GM18858 (cell line): ENCODE measurements at regions not wholly inside any gene's neighbourhood (a gene's known extent, or its start where the extent isn't known, plus 50 kb on each side); places are given as distances from the start of the nearest gene placed in this dataset.

Experiments
- ATAC-seq: cut with Tn5 transposase; IDR thresholded peaks from one replicate; pipeline ENCODE4 v1.9.1; 2021; ENCODE audit not compliant: unreplicated experiment

DNA sequence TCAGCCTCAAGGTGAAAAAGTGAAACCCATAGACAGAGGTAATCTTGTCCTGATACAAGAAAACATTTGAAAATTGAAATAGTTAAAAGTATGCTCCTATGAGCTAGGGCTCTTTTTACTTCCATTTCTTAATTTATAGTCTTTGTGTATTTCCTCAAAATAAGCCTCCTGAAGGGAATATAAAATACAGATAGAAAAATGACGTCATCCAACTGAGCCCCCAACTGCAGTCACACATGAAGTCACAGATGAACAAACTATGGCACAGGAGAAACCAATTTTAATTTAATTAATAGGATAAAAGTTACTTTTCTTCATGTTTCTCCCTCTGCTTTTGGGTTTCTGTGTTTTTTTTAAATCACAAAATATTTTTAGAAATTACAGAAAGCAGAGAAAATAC lies 280.3 kb downstream of the HTR7 start:
- ATAC-seq: no peak

DNA sequence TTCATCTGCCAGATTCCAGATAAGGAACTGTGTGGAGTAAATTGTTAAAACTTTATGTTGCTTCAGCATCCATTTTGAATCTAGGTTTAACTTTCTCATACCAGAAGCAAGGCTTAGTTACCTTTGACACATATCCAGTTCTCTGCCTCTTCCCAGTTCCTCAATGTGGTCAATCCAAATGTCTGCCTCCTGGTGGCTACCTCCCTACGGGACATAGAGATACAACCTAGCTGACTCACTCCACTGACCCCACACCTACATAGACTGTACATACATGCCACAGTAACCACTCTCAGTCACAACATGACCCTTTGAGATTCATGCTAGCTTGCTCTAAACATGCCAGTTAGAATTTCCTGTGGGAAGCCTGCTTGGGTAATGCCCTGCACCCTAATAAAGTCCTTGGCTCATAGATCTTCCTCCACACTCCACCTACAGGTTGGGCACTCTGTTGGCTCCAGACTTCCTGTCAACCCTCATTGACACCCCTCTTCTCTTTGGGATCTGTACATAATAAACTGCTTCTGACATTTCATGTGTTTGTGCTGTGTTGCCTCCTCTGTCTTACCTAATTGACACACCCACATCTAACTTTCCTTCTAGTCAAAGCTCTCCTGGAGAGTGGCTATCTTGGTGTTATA lies 278.1 kb downstream of the HTR7 start:
- ATAC-seq: no peak

DNA sequence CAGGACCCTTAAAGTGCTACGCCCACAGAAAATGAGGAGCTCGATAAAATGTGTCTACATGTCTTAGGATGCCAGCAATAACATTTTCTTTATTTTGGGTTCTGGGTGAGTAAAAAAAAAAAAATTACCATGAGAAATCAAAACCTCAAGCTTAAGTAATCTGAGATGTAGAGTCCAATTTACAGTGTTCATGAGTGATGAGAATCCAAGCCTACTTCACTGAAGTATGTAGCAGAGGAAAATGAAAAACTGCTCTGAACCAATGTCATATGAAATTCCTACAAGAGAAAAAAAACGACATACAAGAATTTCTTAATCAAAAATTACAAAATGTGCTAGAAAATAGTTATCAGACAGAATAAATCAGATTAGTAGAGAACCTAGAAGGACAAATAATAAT lies 274.4 kb downstream of the HTR7 start:
- ATAC-seq: no peak

DNA sequence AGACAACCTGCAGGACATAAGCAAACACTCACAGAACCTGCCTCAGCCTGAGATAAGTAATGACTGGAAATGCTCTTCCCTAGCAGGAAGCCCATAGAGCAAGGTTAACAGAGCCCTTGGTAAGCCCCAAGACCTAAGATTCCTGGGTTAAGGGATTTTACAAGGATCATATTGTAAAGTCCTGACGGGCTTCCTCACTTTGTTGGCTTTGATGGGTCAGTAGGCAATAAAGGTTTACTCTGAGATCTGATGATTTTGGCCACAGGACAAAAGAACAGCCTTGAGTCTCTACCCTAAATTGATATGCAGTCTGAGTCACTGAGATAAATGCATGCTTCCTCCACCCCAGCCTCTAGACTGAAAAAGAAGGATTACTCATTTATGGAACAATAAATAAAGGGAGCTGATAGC lies 270.8 kb downstream of the HTR7 start:
- ATAC-seq: no peak

DNA sequence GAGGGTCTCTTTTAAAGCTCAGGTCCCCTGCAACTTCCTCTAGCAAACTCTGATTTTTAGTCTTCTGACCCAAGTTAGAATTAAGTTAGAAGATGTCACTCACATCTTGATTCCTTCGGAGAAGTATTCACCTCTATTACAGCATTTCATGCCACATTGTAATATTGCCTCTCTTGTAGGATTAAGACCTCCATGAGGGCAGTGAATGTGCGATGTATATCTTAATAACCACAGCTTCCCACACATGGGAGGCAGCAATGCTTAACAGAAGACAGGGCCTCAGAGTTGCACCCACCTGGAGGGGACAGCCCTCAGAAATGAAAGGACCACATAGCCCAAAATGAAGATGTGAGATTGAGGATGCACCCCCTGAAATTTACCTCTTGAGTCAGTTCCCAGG lies 270.3 kb downstream of the HTR7 start:
- ATAC-seq: no peak

DNA sequence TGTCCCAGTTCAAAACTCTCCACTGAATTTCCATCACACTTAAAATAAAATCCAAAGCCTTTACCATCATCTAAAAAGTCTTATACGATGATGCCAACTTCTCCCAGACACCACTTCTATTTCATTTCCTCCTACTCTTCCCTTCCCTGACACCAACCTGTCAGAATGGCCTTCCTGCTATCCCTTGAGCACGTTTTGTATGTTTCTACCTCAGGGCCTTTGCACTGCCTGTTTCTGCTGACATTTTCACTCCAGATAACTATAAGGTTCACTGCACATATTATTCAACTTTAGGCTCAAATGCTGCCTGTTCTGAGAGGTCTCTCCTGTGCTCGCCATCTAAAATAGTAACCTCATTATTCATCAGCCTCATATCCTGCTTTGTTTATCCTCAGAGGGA lies 269.6 kb downstream of the HTR7 start:
- no peak for ATAC-seq

DNA sequence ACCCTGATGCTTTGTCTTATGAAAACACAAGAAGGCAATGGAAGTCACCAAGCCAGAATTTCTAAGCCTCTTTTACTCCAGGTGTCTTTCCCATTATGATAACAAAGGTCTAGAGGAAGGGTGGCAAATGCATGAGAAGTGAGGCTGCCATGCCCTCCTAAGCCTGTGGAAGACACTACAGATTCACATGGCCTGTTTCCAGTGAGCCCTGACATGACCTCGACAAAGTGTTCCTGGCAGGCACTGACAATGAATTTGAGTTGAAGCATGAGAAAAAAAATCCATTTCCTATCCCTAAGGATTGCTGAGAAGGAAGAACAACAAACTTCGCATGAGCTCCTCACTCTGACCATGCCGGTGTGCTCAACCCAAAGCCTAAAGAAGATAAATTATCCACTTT lies 268.0 kb downstream of the HTR7 start:
- no peak for ATAC-seq

DNA sequence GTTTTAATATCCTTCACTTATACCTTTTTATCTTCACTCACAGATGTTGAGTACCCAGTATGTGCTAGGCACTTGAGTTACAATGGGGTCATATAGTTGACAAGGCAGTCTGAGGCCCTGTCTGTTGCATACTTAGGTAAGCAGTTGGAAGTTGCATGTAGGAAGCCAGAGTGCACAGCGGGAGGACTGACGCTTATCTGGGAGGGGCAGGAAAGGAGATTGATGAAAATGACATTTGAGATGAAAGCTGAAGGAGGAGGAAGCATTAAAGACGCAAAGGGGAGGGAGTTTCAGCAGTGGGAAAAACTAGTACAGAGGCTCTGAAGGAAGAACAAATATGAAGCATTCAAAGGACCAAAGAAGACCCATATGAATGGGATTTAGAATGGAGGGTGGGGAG lies 266.2 kb downstream of the HTR7 start:
- ATAC-seq: no peak

DNA sequence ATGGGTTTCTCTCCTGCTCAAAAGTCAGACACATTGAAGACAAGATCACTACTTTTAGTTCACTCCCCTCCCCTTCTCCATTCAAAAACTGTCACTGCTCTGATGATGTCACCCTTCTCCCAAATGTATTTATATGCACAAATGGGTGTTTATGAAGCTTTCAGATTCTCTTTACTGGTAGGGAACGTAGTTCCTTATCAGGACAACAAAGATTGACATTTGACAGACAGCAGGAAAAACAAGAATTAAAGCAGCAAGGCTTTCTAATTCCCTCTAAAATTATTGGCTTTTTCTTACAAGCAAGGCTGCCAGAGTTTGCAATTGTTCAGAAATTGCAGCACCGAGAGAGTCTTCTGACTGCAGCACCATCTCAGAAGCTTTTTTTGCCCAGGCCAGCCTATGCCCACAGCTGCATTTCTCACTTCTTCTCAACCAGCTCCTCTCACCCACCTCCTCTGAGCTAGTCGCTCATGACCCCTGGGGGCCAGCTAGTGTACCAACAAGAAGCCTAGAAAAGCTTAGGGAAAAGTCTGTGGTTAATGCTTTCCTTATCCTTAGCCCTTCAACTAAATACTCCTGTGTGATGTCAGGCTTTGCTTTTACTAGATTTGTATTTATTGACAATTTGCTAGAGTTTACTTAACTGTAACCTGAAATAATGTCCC lies 265.1 kb downstream of the HTR7 start:
- no peak for ATAC-seq

DNA sequence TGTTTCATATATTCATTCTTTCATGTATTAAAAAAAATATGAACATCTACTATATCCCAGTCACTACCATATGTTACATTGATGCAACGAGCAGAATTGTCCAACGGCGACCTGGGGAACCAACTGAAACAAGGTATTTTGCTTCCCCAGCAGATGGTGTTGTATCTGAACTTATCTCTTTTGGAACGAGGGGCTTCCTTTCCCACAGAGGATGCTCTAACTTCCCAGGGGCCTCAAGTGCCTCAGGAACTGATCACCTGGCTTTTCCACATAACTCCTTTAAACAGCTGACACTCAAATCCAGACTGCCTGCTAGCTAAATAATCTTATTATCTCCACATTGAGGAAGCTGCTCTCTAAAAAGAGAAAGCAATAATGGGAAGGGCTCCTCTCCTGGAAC lies 259.3 kb downstream of the HTR7 start:
- no peak for ATAC-seq

DNA sequence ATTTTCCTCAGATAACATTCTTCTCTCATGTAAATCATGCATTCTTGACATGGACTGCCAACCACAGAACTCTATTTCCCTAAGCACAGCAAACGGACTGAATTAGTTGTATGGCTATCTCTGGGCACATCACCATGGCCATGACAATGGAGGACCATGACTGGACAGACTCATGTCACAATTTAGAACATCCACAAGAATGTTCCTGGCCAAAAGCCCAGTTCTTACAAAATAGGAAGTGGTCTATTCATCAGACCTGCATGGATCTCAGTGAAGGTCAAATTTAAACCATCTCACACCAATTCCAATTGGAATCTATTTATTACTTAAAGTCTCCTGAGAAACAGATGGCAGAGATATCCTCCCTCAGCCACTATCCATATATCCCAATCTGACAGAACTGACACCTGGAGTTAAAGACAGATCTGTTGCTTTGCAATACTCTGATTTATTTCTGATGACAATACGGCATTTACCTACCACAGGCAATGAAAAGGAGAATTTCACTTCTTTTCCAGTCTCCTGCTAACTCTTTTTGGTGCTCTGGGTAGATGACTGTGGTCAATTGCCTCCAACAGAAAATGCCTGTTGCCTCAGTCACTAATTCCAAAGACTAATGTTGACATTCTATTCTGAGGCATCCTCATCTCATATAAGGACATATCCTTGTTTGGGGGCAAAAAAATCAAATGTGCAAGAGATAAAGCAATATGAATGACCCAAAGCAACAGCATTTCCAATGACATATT lies 254.8 kb downstream of the HTR7 start:
- ATAC-seq: no peak

DNA sequence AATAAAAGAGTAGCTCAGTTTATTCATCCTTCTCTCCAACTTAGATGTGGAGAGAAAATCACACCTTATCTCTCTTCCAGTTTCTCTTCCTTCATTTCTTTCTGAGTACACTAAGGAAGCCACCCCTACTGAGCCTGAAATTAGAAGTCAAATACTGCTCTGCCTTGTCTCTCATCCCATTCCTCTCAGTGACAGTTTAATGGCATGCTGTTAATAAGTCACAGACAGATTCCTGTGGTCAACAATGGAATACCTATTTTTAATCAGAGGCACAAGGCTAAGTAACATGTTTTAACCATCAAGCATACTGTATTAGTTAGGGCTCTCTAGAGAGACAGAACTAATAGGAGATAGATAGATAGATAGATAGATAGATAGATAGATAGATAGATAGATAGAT lies 253.2 kb downstream of the HTR7 start:
- no peak for ATAC-seq

DNA sequence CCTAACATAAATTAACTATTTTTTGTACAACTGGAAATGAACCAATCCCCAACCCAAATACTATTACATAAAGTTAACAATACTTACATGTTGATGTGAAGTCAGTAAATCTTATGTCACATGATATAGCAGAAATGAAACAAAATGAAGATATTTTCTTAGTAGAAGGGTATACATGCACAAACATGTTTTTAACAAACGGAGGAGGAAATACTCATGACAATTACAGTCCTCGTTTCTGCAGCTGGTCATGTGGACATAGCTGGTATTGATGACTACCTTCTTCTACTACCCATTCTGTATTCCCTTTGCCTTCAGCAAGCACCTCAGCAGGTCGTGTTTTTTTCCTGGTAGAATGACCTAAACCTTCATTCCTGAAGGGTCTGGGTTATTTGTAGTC lies 252.3 kb downstream of the HTR7 start:
- ATAC-seq: no peak

DNA sequence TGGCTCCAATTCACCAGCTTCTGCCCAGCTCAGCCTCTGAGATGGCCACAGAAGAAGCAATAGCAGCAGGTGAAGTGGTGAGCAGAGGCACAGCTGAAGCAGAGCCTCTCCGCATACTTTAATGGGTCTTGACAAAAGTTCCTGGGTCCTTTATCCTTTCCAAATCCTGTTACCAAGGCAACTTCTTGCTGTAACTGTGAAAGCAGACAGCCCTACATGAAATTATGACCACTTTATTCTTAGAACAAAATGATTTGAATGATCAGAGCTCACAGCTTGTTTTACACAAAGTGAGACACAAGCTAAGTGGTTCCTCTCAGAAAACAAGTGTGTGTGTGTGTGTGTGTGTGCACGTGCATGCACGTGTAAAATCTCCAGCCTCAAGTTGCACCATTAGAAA lies 245.6 kb downstream of the HTR7 start:
- ATAC-seq: no peak

DNA sequence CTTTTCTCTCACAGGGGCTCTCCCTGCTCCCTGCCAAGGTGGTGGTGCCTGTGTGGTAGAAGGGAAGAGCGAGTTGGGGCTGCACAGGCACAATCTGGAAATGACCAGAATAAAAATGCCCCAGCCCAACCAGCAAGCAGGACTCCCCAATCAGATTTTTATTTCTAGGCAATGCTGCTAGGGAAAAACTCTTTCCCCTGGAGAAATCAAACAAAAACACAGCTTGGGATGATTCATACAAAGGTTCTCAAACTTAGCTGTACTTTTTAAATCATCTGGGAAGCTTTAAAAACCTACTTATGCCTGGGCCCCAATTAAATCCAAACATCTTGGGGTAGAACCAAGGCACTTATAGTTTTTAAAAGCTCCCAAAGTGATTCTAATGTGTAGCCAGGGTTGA lies 243.2 kb downstream of the HTR7 start:
- no peak for ATAC-seq

DNA sequence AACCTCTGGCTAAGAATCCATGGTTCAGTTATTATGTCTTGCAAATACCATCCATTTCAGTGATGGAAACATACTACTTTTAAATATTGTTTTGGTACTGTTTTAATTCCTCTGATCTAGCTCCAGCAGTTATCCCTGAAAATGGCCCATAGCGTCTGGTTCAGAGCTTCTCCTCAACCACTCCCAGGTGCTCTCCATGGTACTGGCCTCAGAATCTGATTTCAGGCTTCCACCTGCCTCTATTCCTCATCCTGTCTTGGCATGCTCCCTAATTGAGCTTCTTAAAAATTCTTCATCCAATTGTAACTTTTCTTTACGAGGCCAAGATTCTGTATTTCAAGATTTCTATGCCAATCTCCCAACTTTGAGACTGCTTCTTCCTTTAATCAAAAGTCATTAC lies 236.3 kb downstream of the HTR7 start:
- ATAC-seq: no peak

DNA sequence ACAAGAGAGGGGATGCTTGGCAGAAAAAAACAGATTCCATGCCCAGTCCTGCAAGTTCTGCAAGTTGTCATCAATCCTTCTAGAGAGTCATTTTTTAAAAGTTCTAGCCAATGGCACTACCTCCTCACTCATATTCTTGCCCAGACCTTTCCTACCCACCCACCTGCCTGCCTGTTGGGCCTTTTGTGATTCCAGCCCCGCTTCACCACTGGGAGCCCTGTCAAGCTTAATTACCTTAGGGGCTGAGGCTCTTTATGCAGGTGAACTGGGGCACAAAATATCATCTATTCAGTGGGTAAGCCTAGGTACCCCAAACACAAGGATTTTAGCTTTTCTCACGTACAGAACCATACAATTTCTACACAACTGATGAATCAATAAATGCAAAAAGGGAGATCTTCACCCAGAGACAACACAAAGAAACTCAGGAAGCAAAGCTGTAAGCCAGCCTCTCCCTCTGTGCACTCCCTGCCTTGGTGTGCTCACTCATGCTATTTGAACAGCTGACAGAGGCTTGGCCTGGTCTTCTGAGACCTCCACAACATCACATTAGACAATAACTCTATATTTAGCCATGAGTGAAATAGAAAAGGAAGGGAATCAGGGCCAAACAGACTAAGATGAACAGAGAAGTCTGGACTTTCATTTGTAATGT lies 222.6 kb downstream of the HTR7 start:
- ATAC-seq: no peak

DNA sequence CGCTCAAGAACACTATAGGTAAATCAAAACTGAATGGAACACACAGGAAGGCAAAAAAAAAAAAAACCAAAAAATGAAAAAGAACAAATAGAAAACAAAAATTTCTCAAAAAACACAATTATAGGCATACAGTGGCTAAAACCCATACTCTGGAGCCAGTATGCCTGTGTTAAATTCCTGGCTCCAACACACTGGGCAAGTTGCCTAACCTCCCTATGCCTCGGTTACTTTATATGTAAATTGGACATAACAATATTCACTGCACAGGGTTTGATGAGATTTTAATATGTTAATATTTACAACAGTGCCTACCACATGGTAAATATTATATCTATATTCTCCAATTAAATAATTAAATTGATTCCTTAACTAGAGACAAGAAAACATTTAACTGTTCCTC lies 217.1 kb downstream of the HTR7 start:
- no peak for ATAC-seq

DNA sequence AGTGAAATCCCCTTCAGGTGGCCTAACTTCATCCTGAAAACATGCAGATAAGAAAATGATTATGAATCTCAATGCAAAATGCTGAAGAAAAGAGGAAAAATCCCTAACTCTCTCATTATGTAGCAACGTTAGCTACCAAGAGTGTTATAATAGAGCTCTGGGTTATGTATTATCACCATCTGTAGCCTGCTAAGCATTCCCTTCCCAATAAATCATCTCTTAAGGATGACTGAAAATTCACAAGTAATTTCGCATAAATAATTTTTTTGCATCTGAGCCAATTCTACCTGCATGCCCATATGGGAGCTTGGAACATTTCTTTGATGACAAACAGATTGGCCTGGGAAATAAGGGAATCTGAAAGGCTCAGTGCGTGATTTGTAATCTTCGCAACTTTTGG lies 216.1 kb downstream of the HTR7 start:
- ATAC-seq: no peak

DNA sequence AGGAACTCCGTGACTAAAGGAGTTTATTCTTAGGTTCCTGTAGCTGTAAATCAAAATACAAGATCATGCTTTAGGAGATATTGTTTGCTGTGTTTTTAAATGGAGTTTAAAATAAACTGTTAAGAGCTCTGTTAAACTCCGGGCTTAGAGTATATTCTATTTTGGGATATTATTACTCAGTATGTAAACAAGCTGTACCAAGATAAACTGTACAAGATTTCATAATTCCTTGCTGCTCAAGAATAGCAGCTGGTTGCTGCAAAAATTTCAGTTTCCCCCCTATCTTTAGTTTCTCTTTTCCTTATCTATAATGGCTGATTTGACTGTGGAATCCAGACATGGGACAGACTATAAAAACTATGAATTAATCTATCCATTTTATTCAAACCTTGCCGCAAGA lies 215.7 kb downstream of the HTR7 start:
- no peak for ATAC-seq

DNA sequence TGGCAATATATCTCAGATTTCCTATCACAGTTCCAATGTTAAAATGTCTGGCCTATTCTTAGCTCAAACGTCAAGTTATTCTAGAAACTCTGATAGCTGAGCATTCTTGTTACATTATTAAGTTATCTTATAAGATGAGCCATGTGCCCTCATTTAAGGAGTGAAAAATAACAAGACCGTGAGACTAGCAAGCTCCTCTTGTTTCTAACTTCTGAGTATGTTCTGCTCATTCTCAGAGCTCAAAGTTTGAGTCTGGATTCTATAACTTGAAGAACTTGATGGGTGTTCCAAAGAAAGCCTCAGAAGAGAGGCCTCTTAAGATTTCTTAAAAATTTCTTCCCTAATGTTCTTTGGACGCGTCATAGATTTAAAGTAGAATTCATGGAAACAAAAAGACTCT lies 215.2 kb downstream of the HTR7 start:
- ATAC-seq: no peak

DNA sequence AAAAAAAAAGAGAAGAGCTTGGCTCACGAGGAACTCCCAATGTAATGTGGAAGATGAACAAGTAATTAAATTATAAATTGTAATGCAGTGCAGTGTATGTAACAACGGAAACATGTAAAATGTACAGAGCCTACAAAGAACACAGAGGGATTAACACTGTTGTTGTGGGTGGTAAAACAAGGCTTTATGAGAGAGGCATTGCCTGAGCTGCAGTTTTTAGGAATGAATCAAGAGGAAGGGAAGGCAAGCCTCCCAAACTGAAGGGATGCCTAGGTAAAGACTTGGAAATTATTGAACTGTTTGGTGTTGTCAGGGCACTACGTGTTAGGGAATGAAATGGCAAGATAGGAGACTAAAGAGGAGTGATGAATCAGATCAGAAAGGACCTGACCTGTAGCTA lies 213.7 kb downstream of the HTR7 start:
- no peak for ATAC-seq
